SJCRH30 (cell line): ENCODE measurements at regions not wholly inside any gene's neighbourhood (a gene's known extent, or its start where the extent isn't known, plus 50 kb on each side); places are given as distances from the start of the nearest gene placed in this dataset.
A peak's percentile ranks its signal among the peaks of the same experiment; 100 is the strongest.
"Not testable (repeated sequence)": the region's sequence is repeated elsewhere in the genome, so short reads cannot be mapped to it uniquely, and the experiment has no call there.

ENCODE experiments used
- DNase-seq, 2 experiments: peaks; one replicate each; pipeline ENCODE4 v3.0.0-alpha.2; 2015 to 2020
- H3K27ac ChIP-seq: fragments of 250-450 bp; sonication (Bioruptor Pico); 2 replicates; pipeline ENCODE4 v1.5.1; 2020; ENCODE audit warnings: mild to moderate bottlenecking, moderate library complexity
- H3K27me3 ChIP-seq: fragments of 250-450 bp; sonication (Bioruptor Pico); 2 replicates; pipeline ENCODE4 v1.5.1; 2020; ENCODE audit warnings: mild to moderate bottlenecking, moderate library complexity
- H3K36me3 ChIP-seq: fragments of 250-450 bp; sonication (Bioruptor Pico); 2 replicates; pipeline ENCODE4 v1.5.1; 2020; ENCODE audit warnings: mild to moderate bottlenecking, moderate library complexity
- H3K4me1 ChIP-seq: fragments of 250-450 bp; sonication (Bioruptor Pico); 2 replicates; pipeline ENCODE4 v1.5.1; 2020; ENCODE audit warnings: mild to moderate bottlenecking, moderate library complexity
- H3K4me3 ChIP-seq: fragments of 250-450 bp; sonication (Bioruptor Pico); 2 replicates; pipeline ENCODE4 v1.5.1; 2020; ENCODE audit warnings: mild to moderate bottlenecking, moderate library complexity
- H3K9me3 ChIP-seq: fragments of 250-450 bp; sonication (Bioruptor Pico); replicated peaks from 2 replicates; pipeline ENCODE4 v1.5.1; 2020; ENCODE audit warnings: mild to moderate bottlenecking, moderate library complexity

- DNase-seq = peak; percentile 8 to 74
- H3K4me1 ChIP-seq = peaks cover 32% of the 10 kb centered on the region
- H3K36me3 ChIP-seq = no peaks in the 10 kb centered on the region
- no peaks in the 10 kb centered on the region for H3K27me3 ChIP-seq
- H3K27ac ChIP-seq = peak overlapping the region; percentile 83
- no peaks in the 10 kb centered on the region; the same call in 1 of the 2 replicates for H3K9me3 ChIP-seq
- H3K4me3 ChIP-seq = peak overlapping the region; percentile 14; the same call in 1 of the 2 replicates
Measured at GRCh38 chr7:19560111-19560883, 148.5 kb downstream of the POLR1F start.

GRCh38 chr7:19558527-19558926 is 150.3 kb downstream of the POLR1F start:
- no peak for DNase-seq

DNA sequence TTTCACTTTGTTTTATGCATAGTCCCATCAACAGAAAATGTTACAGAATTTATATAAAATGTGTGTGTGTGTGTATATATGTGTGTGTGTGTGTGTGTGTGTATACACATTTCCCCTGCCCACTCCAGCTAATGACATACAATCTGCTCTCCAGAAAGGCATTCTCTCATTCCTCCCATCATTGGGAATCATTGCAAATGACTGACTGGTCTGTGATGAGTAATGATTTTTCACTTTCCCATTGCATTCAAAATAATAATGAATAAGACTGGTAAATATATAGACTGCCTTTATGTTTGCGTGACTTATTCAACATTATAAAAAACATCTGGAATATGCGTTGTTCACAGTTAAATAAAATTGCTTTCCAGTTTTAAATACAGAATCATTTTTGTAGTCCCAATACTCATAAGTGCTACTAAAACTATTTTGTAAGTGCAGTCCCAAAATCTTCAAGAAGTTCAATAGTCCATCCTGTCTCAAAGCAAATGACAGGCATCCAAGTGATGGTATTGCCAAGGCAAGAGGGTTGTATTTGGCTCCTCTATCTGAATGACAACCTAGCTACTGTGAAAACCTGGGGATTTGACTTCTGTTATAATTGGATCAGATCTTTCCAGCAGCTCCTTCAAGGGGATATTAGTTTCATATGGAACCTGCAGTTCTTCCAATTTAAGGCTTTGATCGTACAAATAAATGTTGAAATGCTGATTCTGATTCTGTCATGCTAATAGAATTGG is 150.9 kb downstream of the POLR1F start:
- DNase-seq = no peak
- Histone ChIP-seq H3K4me1 (peaks cover 32% of the 10 kb centered on the region), H3K36me3 (no peaks in the 10 kb centered on the region), H3K9me3 (no peaks in the 10 kb centered on the region; the same call in 1 of the 2 replicates), H3K27me3 (no peaks in the 10 kb centered on the region), H3K4me3 (no peak overlapping the region), H3K27ac (no peak overlapping the region)

More at GRCh38 chr7:19558527-19558926, 150.3 kb downstream of the POLR1F start:
- peaks cover 32% of the 10 kb centered on the region for H3K4me1 ChIP-seq
- H3K9me3 ChIP-seq = no peaks in the 10 kb centered on the region; the same call in 1 of the 2 replicates
- H3K36me3 ChIP-seq = no peaks in the 10 kb centered on the region
- H3K4me3 ChIP-seq = no peak overlapping the region
- no peaks in the 10 kb centered on the region for H3K27me3 ChIP-seq
- H3K27ac ChIP-seq = no peak overlapping the region

DNA sequence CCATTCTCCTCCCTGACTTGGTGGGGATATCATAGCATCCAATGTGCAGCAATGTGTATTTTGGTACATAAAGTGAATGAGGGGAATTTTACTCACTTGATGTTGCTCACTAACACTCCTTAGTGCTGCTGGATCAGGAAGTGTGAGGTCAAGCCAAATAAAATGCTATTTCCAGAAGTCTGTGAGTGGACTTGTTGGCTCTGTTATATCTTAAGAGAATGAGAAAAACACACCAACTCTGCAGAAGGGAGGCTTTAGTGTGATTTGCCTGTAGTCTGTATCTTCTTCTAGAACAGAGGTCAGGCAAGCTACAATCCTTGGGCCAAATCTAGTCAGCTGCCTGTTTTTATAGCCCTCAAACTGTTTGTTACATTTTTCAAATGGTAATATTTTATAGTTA is 154.3 kb downstream of the POLR1F start:
- Histone ChIP-seq H3K9me3 (no peaks in the 10 kb centered on the region), H3K36me3 (no peaks in the 10 kb centered on the region), H3K27me3 (no peaks in the 10 kb centered on the region), H3K4me1 (peaks cover 15% of the 10 kb centered on the region), H3K27ac (no peak overlapping the region), H3K4me3 (no peak overlapping the region)
- DNase-seq = no peak

GRCh38 chr7:19552576-19552975 is 156.3 kb downstream of the POLR1F start:
- H3K9me3 ChIP-seq = no peaks in the 10 kb centered on the region
- H3K36me3 ChIP-seq = no peaks in the 10 kb centered on the region
- H3K27ac ChIP-seq = no peak overlapping the region
- no peak for DNase-seq
- no peaks in the 10 kb centered on the region for H3K27me3 ChIP-seq
- H3K4me3 ChIP-seq = no peak overlapping the region
- no peaks in the 10 kb centered on the region for H3K4me1 ChIP-seq

DNA sequence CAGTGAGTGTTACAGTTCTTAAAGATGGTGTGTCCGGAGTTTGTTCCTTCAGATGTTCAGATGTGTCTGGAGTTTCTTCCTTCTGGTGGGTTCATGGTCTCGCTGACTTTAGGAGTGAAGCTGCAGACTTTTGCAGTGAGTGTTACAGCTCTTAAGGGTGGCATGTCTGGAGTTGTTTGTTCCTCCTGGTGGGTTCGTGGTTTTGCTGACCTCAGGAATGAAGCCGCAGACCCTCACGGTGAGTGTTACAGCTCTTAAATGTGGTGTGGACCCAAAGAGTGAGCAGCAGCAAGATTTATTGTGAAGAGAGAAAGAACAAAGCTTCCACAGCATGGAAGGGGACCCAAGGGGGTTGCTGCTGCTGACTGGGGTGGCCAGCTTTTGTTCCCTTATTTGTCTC is 159.6 kb downstream of the POLR1F start:
- not testable (repeated sequence) for H3K4me3 ChIP-seq, H3K27me3 ChIP-seq, H3K4me1 ChIP-seq, DNase-seq, H3K27ac ChIP-seq, H3K9me3 ChIP-seq, H3K36me3 ChIP-seq

- H3K4me3 ChIP-seq = no peak overlapping the region
- no peaks in the 10 kb centered on the region for H3K27me3 ChIP-seq
- no peaks in the 10 kb centered on the region for H3K36me3 ChIP-seq
- peak in 1 of 2 experiments; percentile 44 for DNase-seq
- no peaks in the 10 kb centered on the region for H3K9me3 ChIP-seq
- H3K27ac ChIP-seq = no peak overlapping the region
- no peaks in the 10 kb centered on the region for H3K4me1 ChIP-seq
Measured at GRCh38 chr7:19537942-19538401, 170.9 kb downstream of the POLR1F start.

GRCh38 chr7:19533266-19533665 is 175.6 kb downstream of the POLR1F start:
- Histone ChIP-seq H3K9me3 (no peaks in the 10 kb centered on the region), H3K4me3 (no peak overlapping the region), H3K36me3 (no peaks in the 10 kb centered on the region), H3K27ac (no peak overlapping the region), H3K4me1 (no peaks in the 10 kb centered on the region), H3K27me3 (no peaks in the 10 kb centered on the region)
- DNase-seq = no peak

DNA sequence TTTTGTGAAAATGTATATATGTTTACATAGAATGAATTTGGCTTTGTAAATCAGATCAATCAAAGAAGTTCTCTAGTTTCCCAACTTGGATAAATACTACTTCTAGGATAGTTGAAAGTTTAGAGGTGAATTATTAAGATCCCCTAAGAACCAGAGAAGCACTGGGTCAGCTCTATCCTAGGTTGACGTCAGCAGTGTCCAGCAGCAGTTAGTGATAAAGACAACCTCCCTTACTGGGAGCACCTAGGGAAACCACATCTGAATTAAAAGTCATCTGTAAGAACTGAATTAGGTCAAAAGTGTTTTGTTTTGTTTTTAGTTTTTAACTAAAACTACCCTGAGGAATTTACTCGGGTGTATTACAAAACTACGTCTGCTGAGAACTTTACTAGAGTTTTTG is 178.0 kb downstream of the POLR1F start:
- no peaks in the 10 kb centered on the region for H3K36me3 ChIP-seq
- no peaks in the 10 kb centered on the region for H3K9me3 ChIP-seq
- no peak for DNase-seq
- H3K27ac ChIP-seq = no peak overlapping the region
- no peaks in the 10 kb centered on the region for H3K4me1 ChIP-seq
- H3K27me3 ChIP-seq = no peaks in the 10 kb centered on the region
- no peak overlapping the region for H3K4me3 ChIP-seq

- no peak for DNase-seq
- Histone ChIP-seq H3K9me3 (no peaks in the 10 kb centered on the region), H3K27me3 (no peaks in the 10 kb centered on the region), H3K27ac (no peak overlapping the region), H3K4me1 (no peaks in the 10 kb centered on the region), H3K4me3 (no peak overlapping the region), H3K36me3 (no peaks in the 10 kb centered on the region)
Measured at GRCh38 chr7:19530261-19530660, 178.6 kb downstream of the POLR1F start.

GRCh38 chr7:19526639-19527038 is 182.2 kb downstream of the POLR1F start:
- H3K9me3 ChIP-seq = no peaks in the 10 kb centered on the region
- no peak overlapping the region for H3K4me3 ChIP-seq
- no peaks in the 10 kb centered on the region for H3K27me3 ChIP-seq
- H3K27ac ChIP-seq = no peak overlapping the region
- no peaks in the 10 kb centered on the region for H3K36me3 ChIP-seq
- DNase-seq = no peak
- H3K4me1 ChIP-seq = no peaks in the 10 kb centered on the region

DNA sequence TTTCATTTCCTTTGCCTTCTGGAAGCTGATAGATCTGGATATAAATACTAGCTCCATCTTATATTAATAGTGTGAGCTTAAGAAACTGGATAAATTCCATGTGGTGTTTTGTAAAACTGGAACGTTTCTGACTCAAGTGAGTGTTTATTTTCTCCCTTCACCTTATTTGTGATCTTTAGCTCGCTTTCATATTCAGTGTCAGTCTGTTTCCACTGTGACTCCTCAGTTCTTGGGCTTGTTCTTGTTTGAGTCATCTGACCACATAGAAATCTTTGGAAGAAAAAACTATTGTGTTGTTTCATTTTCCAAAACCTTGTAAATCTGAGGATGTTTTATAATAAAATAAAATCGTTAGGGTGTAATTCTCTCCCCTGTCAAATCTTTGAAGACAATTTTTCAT is 186.4 kb downstream of the POLR1F start:
- Histone ChIP-seq H3K27ac (no peak overlapping the region), H3K4me3 (no peak overlapping the region)

DNA sequence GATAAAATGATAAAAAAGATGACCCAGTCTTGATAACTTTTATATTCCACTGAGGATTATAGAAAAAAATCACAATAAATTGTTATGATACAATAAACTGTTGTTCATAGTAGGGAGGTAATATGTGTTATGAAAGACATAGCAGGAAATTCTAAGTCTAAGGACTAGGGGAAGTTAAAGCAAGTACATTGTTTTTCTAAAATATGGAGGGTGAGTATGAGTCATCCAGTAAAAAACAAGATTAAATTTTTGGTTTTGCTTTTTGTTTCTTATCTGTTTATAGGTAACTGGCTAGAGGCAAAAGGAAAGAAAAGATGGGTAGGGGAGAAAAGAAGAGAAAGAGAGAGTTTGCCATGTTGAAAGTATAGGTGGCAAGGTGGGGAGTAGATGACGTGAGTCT is 188.4 kb downstream of the POLR1F start:
- Histone ChIP-seq H3K9me3 (no peaks in the 10 kb centered on the region; the same call in 1 of the 2 replicates), H3K27me3 (no peaks in the 10 kb centered on the region), H3K4me1 (peaks cover 12% of the 10 kb centered on the region), H3K36me3 (no peaks in the 10 kb centered on the region; the same call in 1 of the 2 replicates), H3K4me3 (no peak overlapping the region), H3K27ac (no peak overlapping the region)
- DNase-seq = no peak

More for the DNA sequence above, 186.4 kb downstream of the POLR1F start:
- H3K4me1 ChIP-seq = peaks cover 12% of the 10 kb centered on the region
- no peaks in the 10 kb centered on the region; the same call in 1 of the 2 replicates for H3K36me3 ChIP-seq
- no peak for DNase-seq
- H3K9me3 ChIP-seq = no peaks in the 10 kb centered on the region; the same call in 1 of the 2 replicates
- H3K27me3 ChIP-seq = no peaks in the 10 kb centered on the region

DNA sequence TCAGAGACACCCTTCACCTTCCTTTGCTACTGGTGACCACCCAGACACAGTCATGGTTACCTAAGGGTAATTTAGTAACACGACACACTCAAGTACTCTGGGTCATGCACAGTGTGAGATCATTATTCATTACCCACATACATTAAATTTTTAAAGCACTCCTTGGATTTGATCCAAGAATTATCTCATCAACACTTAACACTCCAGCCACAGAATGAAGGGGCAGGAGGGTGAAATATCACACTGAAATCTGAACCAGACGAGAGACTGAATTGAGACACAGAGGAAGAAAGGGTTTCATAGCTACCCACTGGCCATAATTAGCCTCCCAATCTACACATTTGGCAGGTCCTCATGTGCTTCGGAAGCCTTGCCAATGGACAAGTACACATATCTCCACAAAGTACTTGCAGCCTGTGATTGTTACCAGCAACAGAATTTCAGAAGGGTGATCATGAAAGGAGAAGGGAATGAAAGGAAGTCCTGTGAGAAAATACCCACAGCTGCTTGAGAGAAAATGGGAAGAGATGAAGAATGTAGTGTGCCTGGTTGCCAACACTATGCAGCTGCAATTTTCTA is 189.3 kb downstream of the POLR1F start:
- Histone ChIP-seq H3K27ac (no peak overlapping the region), H3K4me1 (peaks cover 12% of the 10 kb centered on the region), H3K27me3 (no peaks in the 10 kb centered on the region), H3K4me3 (no peak overlapping the region), H3K9me3 (no peaks in the 10 kb centered on the region; the same call in 1 of the 2 replicates), H3K36me3 (no peaks in the 10 kb centered on the region; the same call in 1 of the 2 replicates)
- peak; percentile 9 to 54 for DNase-seq

GRCh38 chr7:19517546-19517945 is 191.3 kb downstream of the POLR1F start:
- not testable (repeated sequence) for DNase-seq, H3K27me3 ChIP-seq, H3K4me3 ChIP-seq, H3K9me3 ChIP-seq, H3K27ac ChIP-seq, H3K36me3 ChIP-seq
- peaks cover 12% of the 10 kb centered on the region for H3K4me1 ChIP-seq
